Liver (tissue), 8 donors: ENCODE measurements at regions not wholly inside any gene's neighbourhood (a gene's known extent, or its start where the extent isn't known, plus 50 kb on each side); places are given as distances from the start of the nearest gene placed in this dataset.

Source experiments
- DNase-seq: peaks from one replicate; pipeline ENCODE4 v3.0.0-alpha.2; 2017; ENCODE audit warnings: low spot score
- H3K27ac ChIP-seq, 2 donors: one replicate each; pipeline ENCODE4 v1.7.0; 2013; ENCODE audit warnings: inconsistent platforms in 2 of 2, low read length in 2 of 2, control low read depth in 1 of 2, low read depth in 1 of 2, mild to moderate bottlenecking in 1 of 2
- H3K27me3 ChIP-seq, 4 donors: one replicate each; pipeline versions ENCODE4 v1.6.1 to v1.7.0; 2013; ENCODE audit warnings: low read length in 3 of 4, inconsistent platforms in 1 of 4, mild to moderate bottlenecking in 1 of 4, moderate library complexity in 1 of 4; ENCODE audit not compliant: control insufficient read depth in 4 of 4, insufficient read depth in 4 of 4
- H3K36me3 ChIP-seq, 4 donors: one replicate each; pipeline versions ENCODE4 v1.6.1 to v1.7.0; 2013; ENCODE audit warnings: low read length in 3 of 4, mild to moderate bottlenecking in 3 of 4, low read depth in 1 of 4, moderate library complexity in 1 of 4; ENCODE audit not compliant: control insufficient read depth in 4 of 4, insufficient read depth in 3 of 4
- H3K4me1 ChIP-seq, 4 donors: one replicate each; pipeline versions ENCODE4 v1.6.1 to v1.7.0; 2013; ENCODE audit warnings: low read length in 3 of 4, mild to moderate bottlenecking in 3 of 4, moderate library complexity in 1 of 4; ENCODE audit not compliant: control insufficient read depth in 4 of 4, insufficient read depth in 4 of 4
- H3K4me3 ChIP-seq, 3 donors: one replicate each; pipeline versions ENCODE4 v1.6.1 to v1.7.0; 2013; ENCODE audit warnings: low read length in 3 of 3, control low read depth in 1 of 3, low read depth in 1 of 3, mild to moderate bottlenecking in 1 of 3
- H3K9ac ChIP-seq, 2 donors: one replicate each; pipeline ENCODE4 v1.7.0; 2013; ENCODE audit warnings: low read length in 2 of 2, mild to moderate bottlenecking in 2 of 2, moderate library complexity in 2 of 2, control low read depth in 1 of 2, low read depth in 1 of 2
- H3K9me3 ChIP-seq, 4 donors: one replicate each; pipeline versions ENCODE4 v1.6.1 to v1.7.0; 2013; ENCODE audit warnings: low read length in 3 of 4; ENCODE audit not compliant: control insufficient read depth in 4 of 4
- ATF3 ChIP-seq: IDR thresholded peaks from 2 replicates; pipeline ENCODE4 v1.6.1; 2016; ENCODE audit warnings: antibody characterized with exemption
- CTCF ChIP-seq: fragments of 150-350 bp; IDR thresholded peaks from 2 replicates; pipeline ENCODE4 v1.5.1; 2017; ENCODE audit warnings: improper control_type of control experiment, low read depth, low read length; ENCODE audit not compliant: missing input control
- EGR1 ChIP-seq, 2 donors: IDR thresholded peaks; 2 replicates each; pipeline ENCODE4 v1.6.1; 2016 to 2018; ENCODE audit warnings: antibody characterized with exemption in 2 of 2, low read depth in 2 of 2
- FOXA1 ChIP-seq: IDR thresholded peaks from 2 replicates; pipeline ENCODE4 v1.6.1; 2016; ENCODE audit warnings: antibody characterized with exemption
- HNF4G ChIP-seq: IDR thresholded peaks from 2 replicates; pipeline ENCODE4 v1.6.1; 2016; ENCODE audit warnings: antibody characterized with exemption
- NR2F2 ChIP-seq: IDR thresholded peaks from 2 replicates; pipeline ENCODE4 v1.6.1; 2016; ENCODE audit warnings: antibody characterized with exemption
- REST ChIP-seq: IDR thresholded peaks from 2 replicates; pipeline ENCODE4 v1.6.1; 2016; ENCODE audit warnings: antibody characterized with exemption, mild to moderate bottlenecking
- RXRA ChIP-seq, 2 donors: IDR thresholded peaks; 2 replicates each; pipeline ENCODE4 v1.6.1; 2017 to 2018; ENCODE audit warnings: antibody characterized with exemption in 2 of 2, mild to moderate bottlenecking in 1 of 2
- SP1 ChIP-seq: IDR thresholded peaks from 2 replicates; pipeline ENCODE4 v1.6.1; 2018; ENCODE audit warnings: antibody characterized with exemption, mild to moderate bottlenecking
- TAF1 ChIP-seq: conservative IDR thresholded peaks from 2 replicates; pipeline ENCODE4 v1.6.1; 2016; ENCODE audit warnings: antibody characterized with exemption, mild to moderate bottlenecking
- YY1 ChIP-seq: IDR thresholded peaks from 2 replicates; pipeline ENCODE4 v1.6.1; 2016; ENCODE audit warnings: antibody characterized with exemption, mild to moderate bottlenecking
- ZBTB33 ChIP-seq: IDR thresholded peaks from 2 replicates; pipeline ENCODE4 v1.6.1; 2016; ENCODE audit warnings: antibody characterized with exemption
- WGBS: extraction: QIAGEN DNeasy Blood & Tissue Kit; methylation state at CpG from one replicate; pipeline ENCODE4 v1.1.7; 2013; 5-methylcytosine and 5-hydroxymethylcytosine counted together
- donor health status: healthy.
- donor health status: healthy.
- donor health status: healthy.
- donor health status: healthy.
- donor health status: healthy.

- TF ChIP-seq RXRA (IDR thresholded peaks at IDR 0.05) (no peak), SP1 (no peak), FOXA1 (no peak), NR2F2 (no peak), EGR1 (IDR thresholded peaks at IDR 0.05; ENCODE audit: low read depth in 2 of 2) (no peak), ATF3 (no peak)
Measured at GRCh38 chr21:34261841-34262468, 101.9 kb upstream of the KCNE2 start.

GRCh38 chr21:34262469-34262845, 101.3 kb upstream of the KCNE2 start:
- Histone ChIP-seq H3K36me3 (no peaks in the 10 kb centered on the region), H3K9ac (no peak overlapping the region), H3K27me3 (no peaks in the 10 kb centered on the region), H3K27ac (no peak overlapping the region), H3K9me3 (no peaks in the 10 kb centered on the region), H3K4me1 (peaks cover 0 to 6% (median 0%) of the 10 kb centered on the region in 4 donors), H3K4me3 (no peak overlapping the region)
- TF ChIP-seq TAF1 (no peak), CTCF (no peak), HNF4G (no peak), YY1 (no peak)
- DNase-seq, result no peak
- whole genome bisulfite sequencing, result 35% methylated on average over 1 of the region's 1 CpG

More at GRCh38 chr21:34261841-34262468, 101.9 kb upstream of the KCNE2 start:
- Histone ChIP-seq H3K36me3 (no peaks in the 10 kb centered on the region), H3K4me1 (peaks cover 0 to 6% (median 0%) of the 10 kb centered on the region in 4 donors), H3K27ac (no peak overlapping the region), H3K9me3 (no peaks in the 10 kb centered on the region), H3K4me3 (no peak overlapping the region), H3K9ac (no peak overlapping the region), H3K27me3 (no peaks in the 10 kb centered on the region)
- 74% methylated on average over 8 of the region's 8 CpGs for WGBS
- no peak for DNase-seq

- no peak overlapping the region for H3K4me3 ChIP-seq
- H3K27me3 ChIP-seq, result no peaks in the 10 kb centered on the region
- no peak for TF ChIP-seq REST
- no peak for TF ChIP-seq ZBTB33
- H3K36me3 ChIP-seq, result no peaks in the 10 kb centered on the region
- no peak overlapping the region for H3K27ac ChIP-seq
- H3K4me1 ChIP-seq, result peaks cover 0 to 6% (median 0%) of the 10 kb centered on the region in 4 donors
- H3K9ac ChIP-seq, result no peak overlapping the region
- WGBS, result 92% methylated on average over 2 of the region's 2 CpGs
- DNase-seq, result no peak
- H3K9me3 ChIP-seq, result no peaks in the 10 kb centered on the region
Measured at GRCh38 chr21:34263629-34264028, 100.2 kb upstream of the KCNE2 start.
